Loucy (cell line): ENCODE measurements at regions not wholly inside any gene's neighbourhood (a gene's known extent, or its start where the extent isn't known, plus 50 kb on each side); places are given as distances from the start of the nearest gene placed in this dataset.

Experiments
- CTCF ChIP-seq: fragments of 200-600 bp; sonication (generic); conservative IDR thresholded peaks from 2 replicates; pipeline ENCODE4 v1.5.1; 2014; ENCODE audit warnings: mild to moderate bottlenecking, antibody characterized with exemption, low read length
- EZH2phosphoT487 ChIP-seq: fragments of 200-600 bp; IDR thresholded peaks from 2 replicates; pipeline ENCODE4 v1.6.1; 2018; ENCODE audit warnings: antibody characterized with exemption, mild to moderate bottlenecking, moderate library complexity, borderline replicate concordance

- no peak for TF ChIP-seq CTCF
- TF ChIP-seq EZH2phosphoT487: no peak
Observed at GRCh38 chr1:100607628-100608240, 69.8 kb downstream of the GPR88 start.
